ENCODE measurements at regions not wholly inside any gene's neighbourhood (a gene's known extent, or its start where the extent isn't known, plus 50 kb on each side); places are given as distances from the start of the nearest gene placed in this dataset.

DNA sequence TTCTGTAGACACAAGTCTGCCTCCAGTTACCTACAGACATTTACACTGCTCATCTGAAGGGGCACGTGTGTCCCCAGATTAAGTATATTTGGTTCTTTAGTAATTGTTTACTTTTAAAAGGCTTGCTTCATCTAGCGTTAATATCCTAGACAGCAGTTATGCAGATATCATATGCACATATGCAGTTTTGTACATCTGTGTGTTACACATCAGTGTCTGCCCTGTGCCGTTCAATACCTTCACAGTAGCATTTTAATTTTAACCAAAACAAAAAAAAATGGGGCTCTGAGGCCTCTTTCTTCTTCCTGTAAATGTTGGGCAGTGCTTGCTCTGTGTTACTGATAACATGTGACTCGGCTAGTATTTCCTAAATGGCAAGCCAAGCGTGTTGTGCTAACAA, 331.4 kb upstream of the MGMT start:
- TF ChIP-seq CTCF (IDR thresholded peaks at IDR 0.05; ENCODE audit: extremely low read depth in 1 of 2, insufficient read depth in 1 of 2, low read depth in 1 of 2, low read length in 2 of 2), result no peak
- no peak for TF ChIP-seq POLR2AphosphoS5 (IDR thresholded peaks at IDR 0.05; ENCODE audit: insufficient read depth, low read depth, low read length)
- TF ChIP-seq, protein P1, sequence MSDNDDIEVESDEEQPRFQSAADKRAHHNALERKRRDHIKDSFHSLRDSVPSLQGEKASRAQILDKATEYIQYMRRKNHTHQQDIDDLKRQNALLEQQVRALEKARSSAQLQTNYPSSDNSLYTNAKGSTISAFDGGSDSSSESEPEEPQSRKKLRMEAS (IDR thresholded peaks at IDR 0.05; ENCODE audit: insufficient read depth, insufficient read length), result no peak
- TF ChIP-seq JUN (IDR thresholded peaks at IDR 0.05; ENCODE audit: borderline replicate concordance, insufficient read depth, insufficient read length, low read depth), result no peak
- no peak for TF ChIP-seq EZH2 (IDR thresholded peaks at IDR 0.05; ENCODE audit: borderline replicate concordance, low read depth, low read length, severe bottlenecking)
